ENCODE measurements at regions not wholly inside any gene's neighbourhood (a gene's known extent, or its start where the extent isn't known, plus 50 kb on each side); places are given as distances from the start of the nearest gene placed in this dataset.
"Not testable (repeated sequence)": the region's sequence is repeated elsewhere in the genome, so short reads cannot be mapped to it uniquely, and the experiment has no call there.

DNA sequence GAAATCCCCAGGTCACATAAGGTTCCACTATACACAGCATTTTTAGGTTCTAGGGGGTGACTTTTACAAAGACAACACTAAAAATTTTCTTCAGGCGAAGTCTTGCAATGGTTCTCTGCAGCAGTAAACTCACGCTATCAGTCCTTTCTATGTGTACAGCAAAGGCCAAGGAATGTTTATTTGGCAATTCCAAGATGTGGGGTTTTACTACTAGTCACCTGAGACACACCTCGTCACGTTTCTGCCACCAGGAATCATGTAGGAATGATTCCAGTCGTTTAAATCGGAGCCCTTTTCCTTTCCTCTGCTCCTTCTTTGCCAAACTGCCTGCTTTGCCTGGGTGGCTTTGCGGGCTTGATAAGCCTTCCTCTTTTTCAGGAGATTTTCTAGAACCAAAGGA lies 75.9 kb upstream of the ENPEP start:
- intact Hi-C loops (cut with DNase I), result no loop called here
- Histone ChIP-seq H3K36me3 (ENCODE audit: insufficient read depth in 1 of 2, low read depth in 1 of 2) (no peaks in the 10 kb centered on the region), H3K9me3 (no peaks in the 10 kb centered on the region), H3K27ac (no peak overlapping the region), H3K4me1 (no peaks in the 10 kb centered on the region), H3K27me3 (ENCODE audit: insufficient read depth in 3 of 3, low read length in 2 of 3) (no peaks in the 10 kb centered on the region), H3K4me3 (no peak overlapping the region)
- DNase-seq (no peak), ATAC-seq (no peak)
- WGBS, 3 donors, result 58 to 72% (median 59%) methylated on average over 7 of the region's 7 CpGs
- TF ChIP-seq, protein P1, sequence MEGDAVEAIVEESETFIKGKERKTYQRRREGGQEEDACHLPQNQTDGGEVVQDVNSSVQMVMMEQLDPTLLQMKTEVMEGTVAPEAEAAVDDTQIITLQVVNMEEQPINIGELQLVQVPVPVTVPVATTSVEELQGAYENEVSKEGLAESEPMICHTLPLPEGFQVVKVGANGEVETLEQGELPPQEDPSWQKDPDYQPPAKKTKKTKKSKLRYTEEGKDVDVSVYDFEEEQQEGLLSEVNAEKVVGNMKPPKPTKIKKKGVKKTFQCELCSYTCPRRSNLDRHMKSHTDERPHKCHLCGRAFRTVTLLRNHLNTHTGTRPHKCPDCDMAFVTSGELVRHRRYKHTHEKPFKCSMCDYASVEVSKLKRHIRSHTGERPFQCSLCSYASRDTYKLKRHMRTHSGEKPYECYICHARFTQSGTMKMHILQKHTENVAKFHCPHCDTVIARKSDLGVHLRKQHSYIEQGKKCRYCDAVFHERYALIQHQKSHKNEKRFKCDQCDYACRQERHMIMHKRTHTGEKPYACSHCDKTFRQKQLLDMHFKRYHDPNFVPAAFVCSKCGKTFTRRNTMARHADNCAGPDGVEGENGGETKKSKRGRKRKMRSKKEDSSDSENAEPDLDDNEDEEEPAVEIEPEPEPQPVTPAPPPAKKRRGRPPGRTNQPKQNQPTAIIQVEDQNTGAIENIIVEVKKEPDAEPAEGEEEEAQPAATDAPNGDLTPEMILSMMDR (IDR thresholded peaks at IDR 0.05), result no peak

DNA sequence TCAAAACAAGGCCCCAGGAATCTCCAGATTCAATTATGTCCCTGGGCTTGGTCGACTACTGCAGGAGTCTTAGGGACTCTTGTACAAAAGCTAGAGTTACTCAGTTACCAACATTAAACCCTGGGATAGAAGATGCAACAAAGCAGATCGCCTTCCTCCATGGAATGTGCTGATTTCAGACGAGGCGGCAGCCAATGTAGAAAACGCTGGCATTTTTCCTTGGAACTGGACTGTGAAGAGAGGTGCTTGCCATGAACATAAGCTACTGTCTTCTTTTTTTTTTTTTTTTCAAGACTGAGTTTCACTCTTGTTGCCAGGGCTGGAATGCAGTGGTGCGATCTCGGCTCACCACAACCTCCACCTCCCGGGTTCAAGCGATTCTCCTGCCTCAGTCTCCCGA lies 76.9 kb upstream of the ENPEP start:
- intact Hi-C loops (cut with DNase I); ATAC-seq: not testable (repeated sequence)

GRCh38 chr4:110396963-110397362 lies 79.0 kb upstream of the ENPEP start:
- no peak for DNase-seq
- TF ChIP-seq, protein P1 (IDR thresholded peaks at IDR 0.05), result no peak
- no peak overlapping the region for H3K27ac ChIP-seq
- no peak overlapping the region for H3K4me3 ChIP-seq
- WGBS, 3 donors, result 86 to 94% (median 92%) methylated on average over 2 of the region's 2 CpGs
- no peaks in the 10 kb centered on the region for H3K4me1 ChIP-seq
- no peaks in the 10 kb centered on the region for H3K36me3 ChIP-seq (ENCODE audit: insufficient read depth in 1 of 2, low read depth in 1 of 2)
- H3K9me3 ChIP-seq, result no peaks in the 10 kb centered on the region
- H3K27me3 ChIP-seq (ENCODE audit: insufficient read depth in 3 of 3, low read length in 2 of 3), result no peaks in the 10 kb centered on the region
- ATAC-seq, result no peak
- intact Hi-C loops (cut with DNase I), result no loop called here

More for the DNA sequence above, 76.9 kb upstream of the ENPEP start:
- H3K36me3 ChIP-seq (ENCODE audit: insufficient read depth in 1 of 2, low read depth in 1 of 2); H3K4me3 ChIP-seq; H3K4me1 ChIP-seq; H3K27ac ChIP-seq; H3K27me3 ChIP-seq (ENCODE audit: insufficient read depth in 3 of 3, low read length in 2 of 3); DNase-seq; H3K9me3 ChIP-seq: not testable (repeated sequence)
- 41 to 60% (median 43%) methylated on average over 9 to 10 of the region's 10 CpGs for WGBS, 3 donors

- Histone ChIP-seq H3K36me3 (ENCODE audit: insufficient read depth in 1 of 2, low read depth in 1 of 2) (no peaks in the 10 kb centered on the region), H3K27me3 (ENCODE audit: insufficient read depth in 3 of 3, low read length in 2 of 3) (no peaks in the 10 kb centered on the region), H3K4me1 (no peaks in the 10 kb centered on the region), H3K9me3 (no peaks in the 10 kb centered on the region), H3K27ac (no peak overlapping the region), H3K4me3 (no peak overlapping the region)
- no peak for DNase-seq
- TF ChIP-seq, protein P1 (IDR thresholded peaks at IDR 0.05), result no peak
- ATAC-seq, result no peak
- 82 to 86% (median 85%) methylated on average over 1 of the region's 1 CpG for WGBS, 3 donors
- intact Hi-C loops (cut with DNase I), result no loop called here
These were observed 80.5 kb upstream of the ENPEP start for GRCh38 chr4:110395421-110395820.

GRCh38 chr4:110394871-110395270 lies 81.1 kb upstream of the ENPEP start:
- H3K27ac ChIP-seq, result no peak overlapping the region
- no peaks in the 10 kb centered on the region for H3K9me3 ChIP-seq
- ATAC-seq, result no peak
- H3K27me3 ChIP-seq (ENCODE audit: insufficient read depth in 3 of 3, low read length in 2 of 3), result no peaks in the 10 kb centered on the region
- H3K4me3 ChIP-seq, result no peak overlapping the region
- no peaks in the 10 kb centered on the region for H3K4me1 ChIP-seq
- intact Hi-C loops (cut with DNase I), result no loop called here
- no peaks in the 10 kb centered on the region for H3K36me3 ChIP-seq (ENCODE audit: insufficient read depth in 1 of 2, low read depth in 1 of 2)
- TF ChIP-seq, protein P1 (IDR thresholded peaks at IDR 0.05), result no peak
- DNase-seq, result no peak

Measured in psoas muscle (tissue), 7 donors.